ENCODE measurements at regions not wholly inside any gene's neighbourhood (a gene's known extent, or its start where the extent isn't known, plus 50 kb on each side); places are given as distances from the start of the nearest gene placed in this dataset.

GRCh38 chr2:129793431-129793902 lies 186.0 kb upstream of the RAB6C start:
- no peaks in the 10 kb centered on the region for H3K36me3 ChIP-seq
- intact Hi-C loops (cut with micrococcal nuclease), result no loop called here
- H3K4me1 ChIP-seq, result no peaks in the 10 kb centered on the region
- no peak overlapping the region for H3K27ac ChIP-seq (replicated peaks)
- no peaks in the 10 kb centered on the region for H3K9me3 ChIP-seq (replicated peaks)
- H3K27me3 ChIP-seq (ENCODE audit: low read depth), result peaks cover 40% of the 10 kb centered on the region
- no peak for DNase-seq
- TF ChIP-seq, protein P1, sequence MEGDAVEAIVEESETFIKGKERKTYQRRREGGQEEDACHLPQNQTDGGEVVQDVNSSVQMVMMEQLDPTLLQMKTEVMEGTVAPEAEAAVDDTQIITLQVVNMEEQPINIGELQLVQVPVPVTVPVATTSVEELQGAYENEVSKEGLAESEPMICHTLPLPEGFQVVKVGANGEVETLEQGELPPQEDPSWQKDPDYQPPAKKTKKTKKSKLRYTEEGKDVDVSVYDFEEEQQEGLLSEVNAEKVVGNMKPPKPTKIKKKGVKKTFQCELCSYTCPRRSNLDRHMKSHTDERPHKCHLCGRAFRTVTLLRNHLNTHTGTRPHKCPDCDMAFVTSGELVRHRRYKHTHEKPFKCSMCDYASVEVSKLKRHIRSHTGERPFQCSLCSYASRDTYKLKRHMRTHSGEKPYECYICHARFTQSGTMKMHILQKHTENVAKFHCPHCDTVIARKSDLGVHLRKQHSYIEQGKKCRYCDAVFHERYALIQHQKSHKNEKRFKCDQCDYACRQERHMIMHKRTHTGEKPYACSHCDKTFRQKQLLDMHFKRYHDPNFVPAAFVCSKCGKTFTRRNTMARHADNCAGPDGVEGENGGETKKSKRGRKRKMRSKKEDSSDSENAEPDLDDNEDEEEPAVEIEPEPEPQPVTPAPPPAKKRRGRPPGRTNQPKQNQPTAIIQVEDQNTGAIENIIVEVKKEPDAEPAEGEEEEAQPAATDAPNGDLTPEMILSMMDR (IDR thresholded peaks at IDR 0.05; ENCODE audit: borderline replicate concordance), result no peak
- no peak overlapping the region for H3K4me3 ChIP-seq

DNA sequence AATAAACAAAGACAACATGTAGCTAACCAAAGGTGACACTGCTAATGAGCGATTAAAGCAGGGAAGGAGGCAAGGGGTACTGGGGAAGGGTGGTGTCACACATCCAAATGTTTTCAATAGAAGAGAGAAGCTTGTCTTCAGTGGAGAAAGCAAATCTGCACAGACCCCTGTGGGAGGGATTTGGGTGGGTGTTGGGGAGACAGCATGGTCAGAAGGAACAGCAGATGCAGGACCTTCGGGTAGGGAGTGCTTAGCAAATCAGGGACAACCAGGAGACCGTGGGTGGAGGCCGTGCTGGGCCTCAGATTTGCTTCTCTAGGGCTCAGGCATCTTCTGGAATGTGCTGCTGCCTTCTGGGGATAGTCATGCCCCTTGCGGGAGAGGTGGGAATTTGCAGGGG lies 185.3 kb upstream of the RAB6C start:
- Histone ChIP-seq H3K4me3 (no peak overlapping the region), H3K36me3 (no peaks in the 10 kb centered on the region), H3K27ac (replicated peaks) (no peak overlapping the region), H3K9me3 (replicated peaks) (no peaks in the 10 kb centered on the region), H3K4me1 (no peaks in the 10 kb centered on the region), H3K27me3 (ENCODE audit: low read depth) (peaks cover 44% of the 10 kb centered on the region)
- DNase-seq, result no peak
- TF ChIP-seq, protein P1 (IDR thresholded peaks at IDR 0.05; ENCODE audit: borderline replicate concordance), result no peak
- intact Hi-C loops (cut with micrococcal nuclease), result no loop called here

GRCh38 chr2:129794540-129794939 lies 184.9 kb upstream of the RAB6C start:
- DNase-seq, result no peak
- no peaks in the 10 kb centered on the region for H3K9me3 ChIP-seq (replicated peaks)
- intact Hi-C loops (cut with micrococcal nuclease), result no loop called here
- no peaks in the 10 kb centered on the region for H3K36me3 ChIP-seq
- H3K27ac ChIP-seq (replicated peaks), result no peak overlapping the region
- no peak overlapping the region for H3K4me3 ChIP-seq
- H3K4me1 ChIP-seq, result no peaks in the 10 kb centered on the region
- TF ChIP-seq, protein P1 (IDR thresholded peaks at IDR 0.05; ENCODE audit: borderline replicate concordance), result no peak
- H3K27me3 ChIP-seq (ENCODE audit: low read depth), result peaks cover 48% of the 10 kb centered on the region

DNA sequence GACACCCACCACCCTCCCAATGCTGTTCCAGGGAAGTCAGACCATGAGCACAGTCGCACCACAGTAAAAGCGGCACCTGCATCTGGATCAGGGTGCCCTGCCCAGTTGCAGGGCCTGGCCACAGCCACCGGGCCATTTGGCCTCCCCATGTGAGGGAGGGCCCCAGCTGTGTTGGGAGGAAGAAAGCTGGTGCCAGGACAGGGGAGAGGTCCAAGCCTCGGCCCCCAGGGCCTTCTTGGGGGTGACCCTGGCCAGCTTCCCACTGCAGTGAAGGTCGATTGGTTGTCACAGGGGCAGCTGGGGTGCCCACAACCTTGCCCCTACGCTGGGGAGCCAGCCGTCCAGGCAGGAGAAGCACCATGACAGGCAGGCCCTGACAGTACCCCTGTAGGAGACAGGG lies 183.2 kb upstream of the RAB6C start:
- Histone ChIP-seq H3K27ac (replicated peaks) (no peak overlapping the region), H3K9me3 (replicated peaks) (no peaks in the 10 kb centered on the region), H3K27me3 (ENCODE audit: low read depth) (peaks cover 51% of the 10 kb centered on the region), H3K4me3 (no peak overlapping the region), H3K36me3 (no peaks in the 10 kb centered on the region), H3K4me1 (no peaks in the 10 kb centered on the region)
- no peak for DNase-seq
- TF ChIP-seq, protein P1 (IDR thresholded peaks at IDR 0.05; ENCODE audit: borderline replicate concordance), result no peak
- intact Hi-C loops (cut with micrococcal nuclease), result no loop called here

GRCh38 chr2:129796801-129797488 lies 182.5 kb upstream of the RAB6C start:
- intact Hi-C loops (cut with micrococcal nuclease), result no loop called here
- Histone ChIP-seq H3K27ac (replicated peaks) (no peak overlapping the region), H3K36me3 (no peaks in the 10 kb centered on the region), H3K4me3 (no peak overlapping the region), H3K9me3 (replicated peaks) (no peaks in the 10 kb centered on the region), H3K27me3 (ENCODE audit: low read depth) (peaks cover 53% of the 10 kb centered on the region), H3K4me1 (no peaks in the 10 kb centered on the region)
- TF ChIP-seq, protein P1 (IDR thresholded peaks at IDR 0.05; ENCODE audit: borderline replicate concordance), result no peak
- no peak for DNase-seq

Measured in left ventricle myocardium inferior (tissue), 1 donor.